Sigmoid colon (tissue), 4 donors: ENCODE measurements at regions not wholly inside any gene's neighbourhood (a gene's known extent, or its start where the extent isn't known, plus 50 kb on each side); places are given as distances from the start of the nearest gene placed in this dataset.

Experiments
- CTCF ChIP-seq, 4 experiments: fragments of 450-650 bp in 3 of 4; fragments of 200-600 bp in 1 of 4; IDR thresholded peaks; one replicate each; pipeline ENCODE4 v1.5.1; 2016 to 2019; ENCODE audit warnings: antibody characterized with exemption in 4 of 4, mild to moderate bottlenecking in 3 of 4, moderate library complexity in 2 of 4
- EP300 ChIP-seq, 4 donors: sonication (generic); formaldehyde crosslinking; IDR thresholded peaks; one replicate each; pipeline ENCODE4 v1.6.1; 2017; ENCODE audit warnings: antibody characterized with exemption in 4 of 4
- POLR2A ChIP-seq, 2 donors: fragments of 450-650 bp; IDR thresholded peaks; one replicate each; pipeline ENCODE4 v1.6.1; 2016; ENCODE audit warnings: antibody characterized with exemption in 2 of 2, mild to moderate bottlenecking in 2 of 2, moderate library complexity in 2 of 2

DNA sequence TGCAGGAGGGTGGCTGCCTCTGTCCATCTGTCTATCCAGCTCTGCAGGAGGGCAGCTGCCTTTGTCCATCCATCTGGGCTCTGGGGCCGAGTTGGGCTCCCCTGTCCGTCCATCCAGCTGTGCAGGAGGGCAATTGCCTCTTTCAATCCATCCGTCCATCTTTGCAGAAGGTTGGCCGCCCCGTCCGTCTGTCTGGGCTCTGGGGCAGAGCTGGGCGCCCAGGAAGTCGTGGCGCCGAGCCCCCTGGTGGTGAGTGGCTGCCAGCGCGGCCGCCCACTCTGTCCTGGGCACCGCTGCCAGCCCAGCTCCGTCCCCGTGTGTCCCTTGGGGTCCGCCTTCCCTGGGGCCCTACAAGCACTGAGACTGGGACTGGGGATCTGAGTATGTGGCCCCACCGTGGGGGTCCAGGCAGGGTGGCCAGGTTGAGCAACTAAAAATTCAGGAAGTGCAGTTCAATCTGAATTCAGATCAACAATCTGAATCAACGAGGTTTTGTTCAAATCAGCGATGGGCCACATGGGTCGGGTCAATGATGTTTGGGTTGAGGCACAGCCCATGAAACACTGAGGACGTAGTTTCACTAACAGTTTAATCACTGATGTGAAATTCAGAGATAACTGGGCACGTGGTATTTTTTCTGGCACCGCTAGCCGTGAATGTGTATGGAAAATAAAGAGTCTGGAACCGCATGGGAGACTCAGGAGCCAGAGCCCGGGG lies 99.1 kb upstream of the ACTRT2 start:
- TF ChIP-seq POLR2A (IDR thresholded peaks at IDR 0.05) (no peak), CTCF (IDR thresholded peaks at IDR 0.05) (peak in 3 of 4 experiments; percentile 59 to 62 (median 59)), EP300 (IDR thresholded peaks at IDR 0.05) (no peak)
